Fibroblast of skin of left biceps (primary cell): ENCODE measurements at regions not wholly inside any gene's neighbourhood (a gene's known extent, or its start where the extent isn't known, plus 50 kb on each side); places are given as distances from the start of the nearest gene placed in this dataset.
"Not testable (repeated sequence)": the region's sequence is repeated elsewhere in the genome, so short reads cannot be mapped to it uniquely, and the experiment has no call there.

Experiments used
- DNase-seq, 2 experiments: peaks; one replicate each; pipeline ENCODE4 v3.0.0-alpha.2; 2013; ENCODE audit warnings: low read depth in 2 of 2

- DNase-seq, result no peak
Measured at GRCh38 chr5:74500110-74500917, 140.2 kb downstream of the ENC1 start.

GRCh38 chr5:74499256-74500050, 141.1 kb downstream of the ENC1 start:
- no peak for DNase-seq

- no peak for DNase-seq
Measured at GRCh38 chr5:74497706-74498105, 142.8 kb downstream of the ENC1 start.

GRCh38 chr5:74493411-74493810, 147.1 kb downstream of the ENC1 start:
- DNase-seq, result no peak

- no peak for DNase-seq
Measured at GRCh38 chr5:74492230-74492629, 148.3 kb downstream of the ENC1 start.

GRCh38 chr5:74491586-74491985, 148.9 kb downstream of the ENC1 start:
- DNase-seq, result no peak

- DNase-seq, result no peak
Measured at GRCh38 chr5:74490814-74491213, 149.7 kb downstream of the ENC1 start.

GRCh38 chr5:74482990-74483389, 157.5 kb downstream of the ENC1 start:
- DNase-seq, result no peak

- no peak for DNase-seq
Measured at GRCh38 chr5:74482523-74482922, 158.0 kb downstream of the ENC1 start.

- not testable (repeated sequence) for DNase-seq
Measured at GRCh38 chr5:74481357-74481756, 159.2 kb downstream of the ENC1 start.

GRCh38 chr5:74480201-74480600, 160.3 kb downstream of the ENC1 start:
- DNase-seq, result no peak

GRCh38 chr5:74478328-74478727, 162.2 kb downstream of the ENC1 start:
- DNase-seq, result no peak

- no peak for DNase-seq
Measured at GRCh38 chr5:74477761-74478160, 162.8 kb downstream of the ENC1 start.

GRCh38 chr5:74476819-74477453, 163.6 kb downstream of the ENC1 start:
- no peak for DNase-seq

- DNase-seq, result no peak
Measured at GRCh38 chr5:74476046-74476818, 164.3 kb downstream of the ENC1 start.

- no peak for DNase-seq
Measured at GRCh38 chr5:74471875-74472274, 168.7 kb downstream of the ENC1 start.

- no peak for DNase-seq
Measured at GRCh38 chr5:74469234-74469994, 171.1 kb downstream of the ENC1 start.

- DNase-seq, result no peak
Measured at GRCh38 chr5:74468421-74468820, 172.1 kb downstream of the ENC1 start.

- no peak for DNase-seq
Measured at GRCh38 chr5:74465724-74466123, 174.8 kb downstream of the ENC1 start.

- DNase-seq, result no peak
Measured at GRCh38 chr5:74464512-74465209, 175.9 kb downstream of the ENC1 start.
